ENCODE measurements at regions not wholly inside any gene's neighbourhood (a gene's known extent, or its start where the extent isn't known, plus 50 kb on each side); places are given as distances from the start of the nearest gene placed in this dataset.

DNA sequence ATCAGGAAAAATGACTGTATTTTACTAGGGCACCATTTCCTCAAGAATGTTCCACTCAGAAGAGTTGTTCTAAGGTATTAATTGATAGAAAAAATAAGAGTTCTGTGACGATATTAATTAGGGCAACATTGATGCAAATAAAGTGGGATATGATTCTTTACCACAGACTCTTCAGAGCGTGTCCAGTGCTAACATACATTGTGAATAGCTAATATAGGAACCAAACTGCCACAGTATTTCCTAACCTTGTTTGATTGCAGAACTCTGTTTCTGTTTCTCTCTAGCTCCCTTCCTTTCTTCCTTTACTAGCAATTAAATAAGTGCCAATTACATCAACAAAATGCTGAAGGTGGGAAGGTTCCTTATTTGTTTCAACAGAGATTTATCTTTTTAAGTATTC lies 154.1 kb upstream of the CPEB2 start:
- TF ChIP-seq EZH2phosphoT487 (IDR thresholded peaks at IDR 0.05; ENCODE audit: borderline replicate concordance, low read length) = no peak
- Histone ChIP-seq H3K79me2 (ENCODE audit: control insufficient read depth, low read length) (no peaks in the 10 kb centered on the region), H3K27ac (ENCODE audit: low read depth, low read length) (no peak overlapping the region), H3K9me2 (replicated peaks; ENCODE audit: control insufficient read depth, low read length) (no peaks in the 10 kb centered on the region; the same call in 1 of the 2 replicates), H3K4me1 (ENCODE audit: control insufficient read depth, low read length) (peaks cover 7% of the 10 kb centered on the region), H3K36me3 (ENCODE audit: control insufficient read depth, low read length) (no peaks in the 10 kb centered on the region), H3F3A (ENCODE audit: control insufficient read depth, insufficient read depth) (no peaks in the 10 kb centered on the region), H3K27me3 (ENCODE audit: control insufficient read depth, low read length) (no peaks in the 10 kb centered on the region), H3K4me2 (ENCODE audit: low read length) (no peak overlapping the region), H3K4me3 (ENCODE audit: low read length) (no peak overlapping the region), H4K20me1 (ENCODE audit: control insufficient read depth, insufficient read depth, low read depth, low read length) (no peaks in the 10 kb centered on the region), H3K9me3 (ENCODE audit: control insufficient read depth, insufficient read depth, low read length) (no peaks in the 10 kb centered on the region)

- H3F3A ChIP-seq (ENCODE audit: control insufficient read depth, insufficient read depth) = no peaks in the 10 kb centered on the region
- no peaks in the 10 kb centered on the region for H3K27me3 ChIP-seq (ENCODE audit: control insufficient read depth, low read length)
- H3K9me2 ChIP-seq (replicated peaks; ENCODE audit: control insufficient read depth, low read length) = no peaks in the 10 kb centered on the region; the same call in 1 of the 2 replicates
- no peaks in the 10 kb centered on the region for H3K9me3 ChIP-seq (ENCODE audit: control insufficient read depth, insufficient read depth, low read length)
- no peak overlapping the region for H3K4me2 ChIP-seq (ENCODE audit: low read length)
- H3K79me2 ChIP-seq (ENCODE audit: control insufficient read depth, low read length) = no peaks in the 10 kb centered on the region
- no peak for TF ChIP-seq EZH2phosphoT487 (IDR thresholded peaks at IDR 0.05; ENCODE audit: borderline replicate concordance, low read length)
- H3K4me3 ChIP-seq (ENCODE audit: low read length) = no peak overlapping the region
- H3K36me3 ChIP-seq (ENCODE audit: control insufficient read depth, low read length) = no peaks in the 10 kb centered on the region
- H3K4me1 ChIP-seq (ENCODE audit: control insufficient read depth, low read length) = peaks cover 7% of the 10 kb centered on the region
- no peak overlapping the region for H3K27ac ChIP-seq (ENCODE audit: low read depth, low read length)
- H4K20me1 ChIP-seq (ENCODE audit: control insufficient read depth, insufficient read depth, low read depth, low read length) = no peaks in the 10 kb centered on the region
These were observed 151.7 kb upstream of the CPEB2 start for GRCh38 chr4:14850455-14851097.

- Histone ChIP-seq H3K9me3 (ENCODE audit: control insufficient read depth, insufficient read depth, low read length) (no peaks in the 10 kb centered on the region), H3K36me3 (ENCODE audit: control insufficient read depth, low read length) (no peaks in the 10 kb centered on the region), H3K4me3 (ENCODE audit: low read length) (no peak overlapping the region), H3K27me3 (ENCODE audit: control insufficient read depth, low read length) (no peaks in the 10 kb centered on the region), H3F3A (ENCODE audit: control insufficient read depth, insufficient read depth) (no peaks in the 10 kb centered on the region), H3K4me2 (ENCODE audit: low read length) (no peak overlapping the region), H4K20me1 (ENCODE audit: control insufficient read depth, insufficient read depth, low read depth, low read length) (no peaks in the 10 kb centered on the region), H3K27ac (ENCODE audit: low read depth, low read length) (no peak overlapping the region), H3K9me2 (replicated peaks; ENCODE audit: control insufficient read depth, low read length) (no peaks in the 10 kb centered on the region; the same call in 1 of the 2 replicates), H3K79me2 (ENCODE audit: control insufficient read depth, low read length) (no peaks in the 10 kb centered on the region), H3K4me1 (ENCODE audit: control insufficient read depth, low read length) (peaks cover 1% of the 10 kb centered on the region)
- TF ChIP-seq EZH2phosphoT487 (IDR thresholded peaks at IDR 0.05; ENCODE audit: borderline replicate concordance, low read length) = no peak
- TF ChIP-seq, protein P1, sequence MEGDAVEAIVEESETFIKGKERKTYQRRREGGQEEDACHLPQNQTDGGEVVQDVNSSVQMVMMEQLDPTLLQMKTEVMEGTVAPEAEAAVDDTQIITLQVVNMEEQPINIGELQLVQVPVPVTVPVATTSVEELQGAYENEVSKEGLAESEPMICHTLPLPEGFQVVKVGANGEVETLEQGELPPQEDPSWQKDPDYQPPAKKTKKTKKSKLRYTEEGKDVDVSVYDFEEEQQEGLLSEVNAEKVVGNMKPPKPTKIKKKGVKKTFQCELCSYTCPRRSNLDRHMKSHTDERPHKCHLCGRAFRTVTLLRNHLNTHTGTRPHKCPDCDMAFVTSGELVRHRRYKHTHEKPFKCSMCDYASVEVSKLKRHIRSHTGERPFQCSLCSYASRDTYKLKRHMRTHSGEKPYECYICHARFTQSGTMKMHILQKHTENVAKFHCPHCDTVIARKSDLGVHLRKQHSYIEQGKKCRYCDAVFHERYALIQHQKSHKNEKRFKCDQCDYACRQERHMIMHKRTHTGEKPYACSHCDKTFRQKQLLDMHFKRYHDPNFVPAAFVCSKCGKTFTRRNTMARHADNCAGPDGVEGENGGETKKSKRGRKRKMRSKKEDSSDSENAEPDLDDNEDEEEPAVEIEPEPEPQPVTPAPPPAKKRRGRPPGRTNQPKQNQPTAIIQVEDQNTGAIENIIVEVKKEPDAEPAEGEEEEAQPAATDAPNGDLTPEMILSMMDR (IDR thresholded peaks at IDR 0.05; ENCODE audit: low read depth, low read length, poor library complexity, severe bottlenecking) = no peak
These were observed 148.9 kb upstream of the CPEB2 start for GRCh38 chr4:14853176-14853943.

DNA sequence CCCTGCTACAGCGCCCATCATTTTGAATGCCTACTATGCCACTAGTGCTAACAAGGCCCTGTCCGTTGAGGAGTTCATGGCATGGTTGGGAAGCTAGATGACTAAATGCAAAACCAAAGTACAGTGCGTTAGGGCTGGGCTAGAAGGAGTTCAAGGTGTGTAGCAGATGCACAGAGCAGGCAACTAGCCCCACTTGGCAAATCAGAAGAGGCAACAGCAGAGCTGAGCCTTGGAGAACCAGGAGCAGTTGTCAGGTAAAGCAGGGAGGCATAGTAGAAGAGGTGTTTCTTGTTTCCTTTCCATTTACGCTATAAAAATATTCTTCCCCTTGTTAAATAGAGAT lies 146.6 kb upstream of the CPEB2 start:
- no peak for TF ChIP-seq EZH2phosphoT487 (IDR thresholded peaks at IDR 0.05; ENCODE audit: borderline replicate concordance, low read length)
- TF ChIP-seq, protein P1 (IDR thresholded peaks at IDR 0.05; ENCODE audit: low read depth, low read length, poor library complexity, severe bottlenecking) = no peak
- H3K36me3 ChIP-seq (ENCODE audit: control insufficient read depth, low read length) = no peaks in the 10 kb centered on the region
- no peaks in the 10 kb centered on the region for H3K9me3 ChIP-seq (ENCODE audit: control insufficient read depth, insufficient read depth, low read length)
- no peaks in the 10 kb centered on the region; the same call in 1 of the 2 replicates for H3K9me2 ChIP-seq (replicated peaks; ENCODE audit: control insufficient read depth, low read length)
- H3K4me2 ChIP-seq (ENCODE audit: low read length) = no peak overlapping the region
- H4K20me1 ChIP-seq (ENCODE audit: control insufficient read depth, insufficient read depth, low read depth, low read length) = no peaks in the 10 kb centered on the region
- no peak overlapping the region for H3K4me3 ChIP-seq (ENCODE audit: low read length)
- no peaks in the 10 kb centered on the region for H3K27me3 ChIP-seq (ENCODE audit: control insufficient read depth, low read length)
- H3K4me1 ChIP-seq (ENCODE audit: control insufficient read depth, low read length) = no peaks in the 10 kb centered on the region
- no peaks in the 10 kb centered on the region for H3K79me2 ChIP-seq (ENCODE audit: control insufficient read depth, low read length)
- H3F3A ChIP-seq (ENCODE audit: control insufficient read depth, insufficient read depth) = no peaks in the 10 kb centered on the region
- H3K27ac ChIP-seq (ENCODE audit: low read depth, low read length) = no peak overlapping the region

Measured in DOHH2 (cell line).